Osteocyte (in vitro differentiated cells): ENCODE measurements at regions not wholly inside any gene's neighbourhood (a gene's known extent, or its start where the extent isn't known, plus 50 kb on each side); places are given as distances from the start of the nearest gene placed in this dataset.
"Not testable (repeated sequence)": the region's sequence is repeated elsewhere in the genome, so short reads cannot be mapped to it uniquely, and the experiment has no call there.

Experiments
- DNase-seq: peaks from one replicate; pipeline ENCODE4 v3.0.0; 2021; ENCODE audit warnings: mixed read lengths; ENCODE audit not compliant: unreplicated experiment; ENCODE audit errors: extremely low spot score
- H3K27ac Mint-ChIP-seq: one replicate; pipeline ENCODE4 v1.8.0; 2021; ENCODE audit warnings: mild to moderate bottlenecking, mixed read lengths; ENCODE audit not compliant: unreplicated experiment
- H3K27me3 Mint-ChIP-seq: one replicate; pipeline ENCODE4 v1.8.0; 2021; ENCODE audit warnings: mixed read lengths; ENCODE audit not compliant: unreplicated experiment
- H3K36me3 Mint-ChIP-seq: one replicate; pipeline ENCODE4 v1.8.0; 2021; ENCODE audit warnings: mixed read lengths; ENCODE audit not compliant: unreplicated experiment
- H3K4me1 Mint-ChIP-seq: one replicate; pipeline ENCODE4 v1.8.0; 2021; ENCODE audit warnings: mixed read lengths; ENCODE audit not compliant: unreplicated experiment
- H3K4me3 Mint-ChIP-seq: one replicate; pipeline ENCODE4 v1.8.0; 2021; ENCODE audit warnings: mild to moderate bottlenecking, moderate library complexity, mixed read lengths; ENCODE audit not compliant: unreplicated experiment
- H3K9me3 Mint-ChIP-seq: one replicate; pipeline ENCODE4 v1.8.0; 2021; ENCODE audit warnings: mixed read lengths; ENCODE audit not compliant: unreplicated experiment
- CTCF ChIP-seq: fragments of 200-600 bp; sonication (generic); IDR thresholded peaks from 2 replicates; pipeline ENCODE4 v1.5.0; 2021; ENCODE audit warnings: antibody characterized with exemption, mild to moderate bottlenecking, moderate library complexity

GRCh38 chr1:55867304-55867843 lies 652.2 kb upstream of the USP24 start:
- Mint-ChIP-seq H3K4me3 (no peak overlapping the region), H3K9me3 (peaks cover 7% of the 10 kb centered on the region)
- DNase-seq: no peak

GRCh38 chr1:55865778-55866177 lies 650.6 kb upstream of the USP24 start:
- not testable (repeated sequence) for H3K36me3 Mint-ChIP-seq, DNase-seq, H3K27me3 Mint-ChIP-seq, H3K27ac Mint-ChIP-seq, H3K9me3 Mint-ChIP-seq, H3K4me3 Mint-ChIP-seq, H3K4me1 Mint-ChIP-seq

More at GRCh38 chr1:55867304-55867843, 652.2 kb upstream of the USP24 start:
- Mint-ChIP-seq H3K27me3 (no peaks in the 10 kb centered on the region), H3K36me3 (no peaks in the 10 kb centered on the region), H3K4me1 (peaks cover 8% of the 10 kb centered on the region), H3K27ac (no peak overlapping the region)
- TF ChIP-seq CTCF: no peak

DNA sequence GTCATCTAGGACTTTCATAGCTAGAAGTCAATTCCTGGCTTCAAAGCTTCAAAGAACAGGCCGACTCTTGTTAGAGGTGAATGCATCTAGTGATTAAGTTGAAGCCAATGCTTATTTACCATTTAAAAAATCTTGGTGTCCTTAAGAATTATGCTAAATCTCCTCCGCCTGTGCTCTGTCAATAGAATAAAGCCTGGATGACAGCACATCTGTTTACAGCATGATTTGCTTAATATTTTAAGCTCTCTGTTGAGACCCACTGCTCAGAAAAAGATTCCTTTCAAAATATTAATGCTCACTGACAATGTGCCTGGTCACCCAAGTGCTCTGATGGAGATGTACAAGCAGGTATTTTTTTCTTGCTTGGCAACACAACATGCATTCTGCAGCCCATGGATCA lies 649.1 kb upstream of the USP24 start:
- Mint-ChIP-seq H3K27me3 (no peaks in the 10 kb centered on the region), H3K4me1 (peaks cover 4% of the 10 kb centered on the region), H3K9me3 (peaks cover 7% of the 10 kb centered on the region), H3K4me3 (no peak overlapping the region), H3K27ac (no peak overlapping the region), H3K36me3 (no peaks in the 10 kb centered on the region)
- no peak for TF ChIP-seq CTCF
- DNase-seq: no peak

- DNase-seq: no peak
- Mint-ChIP-seq H3K27ac (no peak overlapping the region), H3K27me3 (no peaks in the 10 kb centered on the region), H3K4me1 (peaks cover 2% of the 10 kb centered on the region), H3K4me3 (no peak overlapping the region), H3K36me3 (no peaks in the 10 kb centered on the region), H3K9me3 (peaks cover 7% of the 10 kb centered on the region)
- TF ChIP-seq CTCF: no peak
Measured at GRCh38 chr1:55861676-55862340, 646.6 kb upstream of the USP24 start.

GRCh38 chr1:55860798-55861519 lies 645.8 kb upstream of the USP24 start:
- H3K27me3 Mint-ChIP-seq: no peaks in the 10 kb centered on the region
- no peak overlapping the region for H3K4me3 Mint-ChIP-seq
- no peak overlapping the region for H3K27ac Mint-ChIP-seq
- no peaks in the 10 kb centered on the region for H3K36me3 Mint-ChIP-seq
- H3K4me1 Mint-ChIP-seq: peaks cover 2% of the 10 kb centered on the region
- peaks cover 7% of the 10 kb centered on the region for H3K9me3 Mint-ChIP-seq
- no peak for DNase-seq
- no peak for TF ChIP-seq CTCF
